HFFc6 (cell line): ENCODE measurements at regions not wholly inside any gene's neighbourhood (a gene's known extent, or its start where the extent isn't known, plus 50 kb on each side); places are given as distances from the start of the nearest gene placed in this dataset.

ENCODE experiments used
- DNase-seq: peaks from one replicate; pipeline ENCODE4 v3.0.0-alpha.2; 2018
- H3K27ac Mint-ChIP-seq: 2 replicates; pipeline ENCODE4 v1.8.0; 2020; ENCODE audit warnings: mild to moderate bottlenecking, mixed read lengths
- H3K27me3 Mint-ChIP-seq: 2 replicates; pipeline ENCODE4 v1.8.0; 2021; ENCODE audit warnings: mild to moderate bottlenecking, moderate library complexity, mixed read lengths; ENCODE audit not compliant: insufficient read depth
- H3K36me3 Mint-ChIP-seq: 2 replicates; pipeline ENCODE4 v1.8.0; 2021; ENCODE audit warnings: low read depth, mixed read lengths
- H3K4me1 Mint-ChIP-seq: 2 replicates; pipeline ENCODE4 v1.8.0; 2020; ENCODE audit warnings: low read depth, mixed read lengths
- H3K4me3 Mint-ChIP-seq: 2 replicates; pipeline ENCODE4 v1.8.0; 2020; ENCODE audit warnings: mild to moderate bottlenecking, moderate library complexity, mixed read lengths
- H3K9me3 Mint-ChIP-seq: 2 replicates; pipeline ENCODE4 v1.8.0; 2020; ENCODE audit warnings: mild to moderate bottlenecking, mixed read lengths
- CTCF ChIP-seq: fragments of 200-600 bp; sonication (generic); IDR thresholded peaks from 2 replicates; pipeline ENCODE4 v1.5.0; 2021; ENCODE audit warnings: antibody characterized with exemption, mild to moderate bottlenecking

DNA sequence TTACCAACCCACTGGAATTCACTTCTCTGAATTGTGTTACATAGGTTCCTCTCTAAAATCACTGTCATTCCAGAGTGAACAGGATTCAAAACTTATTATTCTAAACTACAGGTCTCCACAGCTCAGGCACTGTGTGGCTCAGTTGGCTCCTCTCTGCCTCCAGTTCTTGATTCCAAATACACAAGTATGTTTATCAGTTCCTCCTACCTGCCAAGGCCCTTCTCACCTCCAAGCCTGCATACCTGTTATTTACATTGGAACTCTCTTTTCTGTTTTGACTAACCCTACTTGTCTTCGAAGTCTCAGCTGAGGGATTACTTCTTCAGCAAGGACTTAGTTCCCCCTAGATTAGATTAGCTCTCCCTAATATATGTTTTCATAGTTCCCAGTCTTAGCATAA is 397.6 kb upstream of the TMTC1 start:
- Mint-ChIP-seq H3K9me3 (peaks cover 30% of the 10 kb centered on the region), H3K4me3 (no peak overlapping the region), H3K4me1 (no peaks in the 10 kb centered on the region), H3K36me3 (no peaks in the 10 kb centered on the region), H3K27me3 (no peaks in the 10 kb centered on the region), H3K27ac (no peak overlapping the region)
- no peak for TF ChIP-seq CTCF
- no peak for DNase-seq

- no peak overlapping the region for H3K27ac Mint-ChIP-seq
- H3K4me3 Mint-ChIP-seq: no peak overlapping the region
- no peak for DNase-seq
- H3K9me3 Mint-ChIP-seq: peaks cover 31% of the 10 kb centered on the region
- no peaks in the 10 kb centered on the region for H3K27me3 Mint-ChIP-seq
- H3K4me1 Mint-ChIP-seq: no peaks in the 10 kb centered on the region
- TF ChIP-seq CTCF: no peak
- H3K36me3 Mint-ChIP-seq: no peaks in the 10 kb centered on the region
These were observed 396.9 kb upstream of the TMTC1 start for GRCh38 chr12:30180602-30181001.

- peaks cover 31% of the 10 kb centered on the region for H3K9me3 Mint-ChIP-seq
- no peak for TF ChIP-seq CTCF
- H3K4me1 Mint-ChIP-seq: no peaks in the 10 kb centered on the region
- H3K27me3 Mint-ChIP-seq: no peaks in the 10 kb centered on the region
- H3K36me3 Mint-ChIP-seq: no peaks in the 10 kb centered on the region
- no peak for DNase-seq
- H3K4me3 Mint-ChIP-seq: no peak overlapping the region
- no peak overlapping the region for H3K27ac Mint-ChIP-seq
These were observed 395.2 kb upstream of the TMTC1 start for GRCh38 chr12:30178916-30179315.

GRCh38 chr12:30169839-30170591 is 386.3 kb upstream of the TMTC1 start:
- Mint-ChIP-seq H3K36me3 (no peaks in the 10 kb centered on the region), H3K9me3 (peaks cover 5% of the 10 kb centered on the region; the same call in 1 of the 2 replicates)
- no peak for DNase-seq

GRCh38 chr12:30166006-30166795 is 382.5 kb upstream of the TMTC1 start:
- DNase-seq: no peak
- no peak for TF ChIP-seq CTCF
- peaks cover 5% of the 10 kb centered on the region; the same call in 1 of the 2 replicates for H3K9me3 Mint-ChIP-seq
- H3K27ac Mint-ChIP-seq: no peak overlapping the region
- no peaks in the 10 kb centered on the region for H3K36me3 Mint-ChIP-seq
- H3K27me3 Mint-ChIP-seq: no peaks in the 10 kb centered on the region; the same call in 1 of the 2 replicates
- no peak overlapping the region for H3K4me3 Mint-ChIP-seq
- no peaks in the 10 kb centered on the region for H3K4me1 Mint-ChIP-seq

More at GRCh38 chr12:30169839-30170591, 386.3 kb upstream of the TMTC1 start:
- Mint-ChIP-seq H3K27ac (no peak overlapping the region), H3K4me1 (no peaks in the 10 kb centered on the region), H3K27me3 (no peaks in the 10 kb centered on the region; the same call in 1 of the 2 replicates), H3K4me3 (no peak overlapping the region)
- TF ChIP-seq CTCF: no peak
